Adipocyte (in vitro differentiated cells): ENCODE measurements at regions not wholly inside any gene's neighbourhood (a gene's known extent, or its start where the extent isn't known, plus 50 kb on each side); places are given as distances from the start of the nearest gene placed in this dataset.

Experiments
- DNase-seq: peaks from one replicate; pipeline ENCODE4 v3.0.0-alpha.2; 2015; ENCODE audit warnings: low read depth
- H3K27me3 ChIP-seq: replicated peaks from 2 replicates; pipeline ENCODE4 v1.7.0; 2013; ENCODE audit warnings: mild to moderate bottlenecking, low read length, moderate library complexity; ENCODE audit not compliant: control insufficient read depth, insufficient read depth
- H3K36me3 ChIP-seq: 2 replicates; pipeline ENCODE4 v1.7.0; 2013; ENCODE audit warnings: low read length, mild to moderate bottlenecking, moderate library complexity; ENCODE audit not compliant: control insufficient read depth, insufficient read depth, severe bottlenecking
- H3K4me1 ChIP-seq: 2 replicates; pipeline ENCODE4 v1.7.0; 2013; ENCODE audit warnings: mild to moderate bottlenecking, low read length, moderate library complexity; ENCODE audit not compliant: control insufficient read depth, insufficient read depth
- H3K4me3 ChIP-seq: 2 replicates; pipeline ENCODE4 v1.7.0; 2013; ENCODE audit warnings: mild to moderate bottlenecking, low read length, moderate library complexity
- H3K9ac ChIP-seq: 2 replicates; pipeline ENCODE4 v1.7.0; 2013; ENCODE audit warnings: mild to moderate bottlenecking, low read length, moderate library complexity
- H3K9me3 ChIP-seq: 2 replicates; pipeline ENCODE4 v1.7.0; 2013; ENCODE audit warnings: mild to moderate bottlenecking, low read length, moderate library complexity; ENCODE audit not compliant: control insufficient read depth

DNA sequence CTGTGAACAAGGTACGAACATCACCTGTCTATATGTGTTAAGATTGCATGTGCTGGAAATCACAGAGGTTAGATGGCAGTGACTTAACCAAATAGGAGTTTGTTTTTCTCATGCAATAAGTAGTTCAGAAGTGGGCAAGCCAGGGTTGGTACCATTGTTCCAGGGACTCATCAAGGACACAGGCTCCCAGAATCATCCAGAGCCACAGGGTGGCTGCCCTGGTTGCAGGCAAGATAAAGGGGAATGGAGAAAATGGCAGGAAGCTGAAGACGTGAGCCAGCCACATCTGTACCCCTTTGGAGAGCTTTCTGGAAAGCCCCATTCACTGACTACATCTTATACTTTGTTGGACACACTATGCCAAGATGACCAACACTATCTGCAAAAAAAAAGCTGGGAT lies 126.0 kb upstream of the IL12B start:
- H3K27me3 ChIP-seq = no peaks in the 10 kb centered on the region
- DNase-seq = no peak
- H3K36me3 ChIP-seq = no peaks in the 10 kb centered on the region
- peaks cover 14% of the 10 kb centered on the region for H3K4me1 ChIP-seq
- H3K9me3 ChIP-seq = no peaks in the 10 kb centered on the region
- no peak overlapping the region for H3K4me3 ChIP-seq
- H3K9ac ChIP-seq = no peak overlapping the region

DNA sequence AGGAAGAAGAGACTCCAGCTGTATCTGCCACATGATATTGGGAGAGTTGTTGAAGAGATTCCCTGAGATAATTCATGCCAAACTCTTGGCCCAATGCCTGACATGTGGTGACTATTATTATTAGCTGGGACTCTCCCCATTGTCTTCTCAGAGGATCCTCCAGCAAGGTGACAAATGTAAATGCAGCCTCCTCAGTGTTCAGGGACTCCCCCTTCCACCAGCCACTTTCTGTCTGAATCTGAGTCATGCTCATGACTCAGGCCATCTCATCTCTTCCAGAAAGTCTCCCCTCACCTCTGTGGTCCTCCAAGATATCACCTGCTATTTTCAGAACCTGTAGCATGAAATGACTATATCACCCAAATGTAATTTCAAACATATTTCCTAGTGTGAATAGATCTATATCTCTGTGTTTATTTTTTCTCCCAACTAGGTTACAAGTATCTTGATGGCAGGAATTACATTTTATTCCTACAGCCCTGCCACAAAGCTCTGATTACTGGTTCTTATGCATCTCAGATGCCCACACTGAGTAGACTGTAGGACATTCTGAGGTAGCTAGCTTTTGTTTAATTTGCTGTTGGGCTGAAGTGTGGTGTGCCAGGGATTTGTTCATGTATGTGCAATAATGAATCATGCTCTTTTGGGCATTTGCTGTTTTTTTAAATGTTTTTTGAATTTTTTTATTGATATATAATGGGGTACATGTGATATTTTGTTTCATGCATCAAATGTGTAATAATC lies 126.6 kb upstream of the IL12B start:
- Histone ChIP-seq H3K27me3 (no peaks in the 10 kb centered on the region), H3K4me1 (peaks cover 9% of the 10 kb centered on the region), H3K9me3 (no peaks in the 10 kb centered on the region), H3K4me3 (no peak overlapping the region), H3K9ac (no peak overlapping the region), H3K36me3 (no peaks in the 10 kb centered on the region)
- peak; percentile 53 for DNase-seq

DNA sequence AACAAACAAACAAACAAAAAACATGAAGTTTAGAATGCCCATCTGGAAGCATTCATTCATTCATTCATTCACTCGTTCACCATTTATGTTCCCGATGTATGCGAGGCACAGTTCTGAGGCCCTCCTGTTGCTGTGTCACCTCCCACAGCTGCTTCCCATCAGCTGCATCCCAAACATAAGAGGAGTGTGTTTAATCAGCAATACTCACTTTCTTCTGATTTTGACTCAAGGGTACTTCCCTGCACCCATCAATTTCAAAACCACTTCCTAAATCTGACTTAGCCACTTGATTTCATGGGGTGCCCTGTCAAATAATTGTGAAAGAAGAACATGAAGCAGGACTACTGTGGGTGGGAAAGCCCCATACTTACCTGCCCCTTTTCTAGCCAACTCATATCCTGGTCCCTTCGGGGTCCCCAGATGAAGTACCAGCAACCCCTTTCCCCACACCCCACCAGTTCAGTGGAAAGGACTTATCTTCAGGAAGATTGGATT lies 128.0 kb upstream of the IL12B start:
- Histone ChIP-seq H3K9me3 (no peaks in the 10 kb centered on the region), H3K4me3 (no peak overlapping the region)
- DNase-seq = no peak

DNA sequence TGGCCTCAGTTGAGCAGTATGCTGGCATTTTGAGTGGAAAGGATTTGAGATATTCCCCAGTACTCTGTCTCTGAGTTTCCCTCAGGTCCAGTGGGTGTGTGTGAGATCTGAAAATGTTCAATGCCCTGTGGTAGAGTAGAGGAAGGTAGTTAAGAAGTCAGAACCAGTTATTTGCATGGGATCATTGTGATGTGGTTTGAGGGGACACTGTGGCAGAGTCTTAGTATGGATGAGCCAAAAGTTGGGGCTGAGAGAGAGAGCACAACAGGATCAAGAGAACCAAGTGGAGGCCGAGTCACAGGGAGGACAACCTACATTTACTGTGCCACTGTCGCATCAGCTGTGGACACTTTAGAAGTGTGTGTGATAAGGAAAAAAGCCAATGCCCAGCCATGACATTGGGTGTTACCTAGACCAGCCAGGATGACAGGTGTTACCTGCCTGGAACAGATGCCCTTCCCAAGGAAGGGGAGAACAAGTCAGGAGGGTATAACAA lies 128.9 kb upstream of the IL12B start:
- Histone ChIP-seq H3K4me3 (no peak overlapping the region), H3K4me1 (peaks cover 25% of the 10 kb centered on the region), H3K27me3 (no peaks in the 10 kb centered on the region), H3K9me3 (no peaks in the 10 kb centered on the region), H3K36me3 (no peaks in the 10 kb centered on the region), H3K9ac (no peak overlapping the region)
- no peak for DNase-seq

More for the DNA sequence above, 128.0 kb upstream of the IL12B start:
- no peaks in the 10 kb centered on the region for H3K27me3 ChIP-seq
- no peaks in the 10 kb centered on the region for H3K36me3 ChIP-seq
- no peak overlapping the region for H3K9ac ChIP-seq
- peaks cover 16% of the 10 kb centered on the region for H3K4me1 ChIP-seq

DNA sequence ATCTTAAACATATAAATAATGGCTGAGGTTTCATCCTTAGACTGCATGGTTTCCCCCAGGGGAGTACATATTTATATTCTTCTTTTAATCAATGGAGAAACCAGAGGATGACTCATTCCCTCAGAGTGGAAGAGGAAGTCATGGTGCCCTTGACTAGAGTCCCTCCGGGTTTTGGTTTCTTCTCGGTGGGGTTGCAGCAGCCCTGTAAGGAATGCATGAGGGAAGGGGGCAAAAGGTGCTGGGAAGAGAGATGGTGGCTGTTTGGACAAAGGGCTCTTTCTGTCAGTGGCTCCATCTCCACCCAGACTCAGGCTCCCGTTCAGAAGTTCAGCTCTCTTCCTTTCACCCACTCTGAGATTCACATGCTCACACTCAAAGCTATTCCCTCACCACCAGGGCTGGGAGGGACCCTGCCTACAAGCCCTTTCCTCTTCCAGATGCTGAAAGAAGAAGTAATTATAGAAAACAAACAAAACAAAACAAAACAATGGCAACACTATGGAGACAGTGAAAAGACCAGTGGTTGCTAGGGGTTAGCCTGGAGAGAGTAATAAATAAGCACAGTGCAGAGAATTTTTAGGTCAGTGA lies 129.8 kb upstream of the IL12B start:
- H3K9me3 ChIP-seq = no peaks in the 10 kb centered on the region
- H3K4me3 ChIP-seq = no peak overlapping the region
- peaks cover 31% of the 10 kb centered on the region for H3K4me1 ChIP-seq
- DNase-seq = peak; percentile 51
- no peaks in the 10 kb centered on the region for H3K27me3 ChIP-seq
- no peaks in the 10 kb centered on the region for H3K36me3 ChIP-seq
- no peak overlapping the region for H3K9ac ChIP-seq

DNA sequence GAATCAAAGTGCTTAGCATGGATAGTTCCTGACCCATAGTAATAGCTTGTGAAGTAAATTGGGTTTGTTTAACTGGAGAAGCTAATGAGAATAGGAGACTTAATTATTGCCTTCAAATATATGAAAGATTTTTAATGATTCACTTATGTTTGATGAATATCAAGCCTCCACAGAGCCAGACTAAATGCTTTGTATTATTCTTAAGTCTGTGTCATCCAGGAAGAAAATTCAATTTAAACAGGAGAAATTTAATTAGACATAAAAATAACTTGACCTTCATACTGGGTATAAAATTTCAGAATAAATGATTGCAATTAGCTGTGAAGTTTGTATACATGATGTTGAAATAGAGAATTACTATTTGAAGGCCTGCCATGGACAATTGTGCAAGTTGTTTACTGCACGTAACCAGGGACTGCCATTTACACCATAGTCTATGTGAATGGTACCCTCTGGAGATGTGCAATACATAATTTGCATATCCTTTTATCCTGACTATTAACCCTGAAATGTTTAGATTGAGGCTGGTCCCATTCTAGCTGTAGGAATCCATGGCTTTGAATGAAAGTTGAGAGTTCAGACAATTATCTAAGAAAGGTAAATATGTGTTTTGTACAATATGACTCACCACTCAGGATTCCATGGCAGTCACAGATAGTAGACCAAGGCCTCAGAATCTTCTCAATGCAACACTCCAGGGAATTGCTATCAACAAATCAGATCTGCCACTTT lies 133.5 kb upstream of the IL12B start:
- peak; percentile 72 for DNase-seq
- Histone ChIP-seq H3K36me3 (no peaks in the 10 kb centered on the region), H3K4me1 (peaks cover 25% of the 10 kb centered on the region), H3K27me3 (no peaks in the 10 kb centered on the region), H3K9me3 (no peaks in the 10 kb centered on the region), H3K4me3 (no peak overlapping the region), H3K9ac (no peak overlapping the region)

DNA sequence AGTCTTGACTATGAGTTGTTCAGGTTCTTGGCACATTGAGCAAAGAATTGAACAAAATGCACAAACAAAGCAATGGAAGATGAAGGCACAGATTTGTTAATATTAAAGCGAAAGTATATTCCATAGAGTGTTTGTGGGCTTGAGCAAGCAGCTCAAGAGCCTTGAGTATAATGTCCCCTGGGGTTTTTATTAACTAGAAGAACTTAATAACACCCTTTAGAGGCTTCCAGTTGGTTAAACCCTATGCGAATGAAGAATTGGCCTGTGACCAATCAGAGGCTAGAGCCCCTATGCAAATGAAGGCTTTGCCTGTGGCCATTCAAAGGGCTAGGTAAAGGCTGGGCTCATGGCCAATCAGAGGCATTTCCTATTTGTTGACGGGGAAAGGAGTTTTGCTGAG lies 135.3 kb upstream of the IL12B start:
- no peak for DNase-seq
- Histone ChIP-seq H3K9me3 (no peaks in the 10 kb centered on the region), H3K4me3 (no peak overlapping the region), H3K9ac (no peak overlapping the region), H3K27me3 (no peaks in the 10 kb centered on the region), H3K36me3 (no peaks in the 10 kb centered on the region), H3K4me1 (peaks cover 25% of the 10 kb centered on the region)

DNA sequence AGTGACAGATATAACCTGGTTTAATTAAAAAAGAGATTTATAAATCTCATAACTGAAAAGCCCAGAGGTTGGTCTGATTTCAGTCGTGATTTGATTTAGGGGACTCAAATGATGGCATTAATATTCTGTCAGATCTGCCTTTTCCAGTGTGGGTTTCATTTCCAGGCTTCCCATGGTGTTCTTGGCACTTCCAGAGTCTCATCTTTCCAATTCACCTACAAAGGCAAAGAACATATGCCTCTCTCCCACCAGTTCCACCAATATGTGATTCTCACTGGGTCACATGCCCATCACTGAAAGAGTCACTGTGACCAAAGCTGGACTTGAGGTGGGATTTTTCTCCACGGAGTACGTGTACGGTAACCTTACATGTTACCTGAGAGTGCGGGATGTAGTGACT lies 137.4 kb upstream of the IL12B start:
- Histone ChIP-seq H3K4me1 (peaks cover 24% of the 10 kb centered on the region), H3K9me3 (no peaks in the 10 kb centered on the region), H3K9ac (no peak overlapping the region), H3K4me3 (no peak overlapping the region), H3K36me3 (no peaks in the 10 kb centered on the region), H3K27me3 (no peaks in the 10 kb centered on the region)
- no peak for DNase-seq

DNA sequence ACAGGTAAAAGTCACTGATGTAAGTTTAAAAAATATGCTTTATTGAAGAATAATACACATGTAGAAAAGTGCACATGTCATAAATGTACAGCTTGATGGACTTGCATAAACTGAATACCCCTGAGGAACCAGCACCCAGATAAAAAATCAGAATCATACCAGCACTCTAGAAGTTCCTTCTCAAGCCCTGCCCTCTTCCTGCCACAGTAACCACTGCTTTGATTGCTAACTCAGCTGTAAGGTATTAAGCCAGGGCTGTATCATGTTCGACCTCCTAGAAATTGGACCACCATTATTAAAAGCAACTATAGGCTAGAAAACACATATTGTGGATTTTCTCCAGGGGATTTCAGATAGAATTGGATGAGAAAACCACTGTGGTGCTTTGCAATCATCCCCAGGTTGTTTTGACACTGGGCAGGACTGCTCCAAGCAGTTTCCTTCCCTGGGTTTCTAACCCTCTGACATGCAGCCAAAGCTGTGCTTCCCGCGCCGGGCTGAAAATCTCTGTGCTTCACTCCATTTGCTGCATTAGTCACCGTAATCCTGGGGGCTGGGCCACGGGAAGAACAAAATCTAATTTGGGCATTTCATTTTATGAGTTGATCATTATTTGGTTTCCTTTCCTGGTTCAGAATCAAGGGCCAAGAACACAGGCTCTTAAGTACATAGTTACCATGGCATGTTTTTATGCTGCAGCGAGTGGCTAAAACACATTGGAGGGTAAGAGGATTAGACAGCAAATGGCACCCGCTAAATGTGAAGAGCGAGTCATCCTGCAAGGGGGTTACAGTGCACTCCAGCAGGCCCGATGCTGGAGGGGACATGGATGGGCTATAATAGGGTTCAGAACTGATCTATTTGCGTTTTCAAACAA lies 139.4 kb upstream of the IL12B start:
- no peaks in the 10 kb centered on the region for H3K27me3 ChIP-seq
- H3K36me3 ChIP-seq = no peaks in the 10 kb centered on the region
- no peak overlapping the region for H3K9ac ChIP-seq
- peaks cover 6% of the 10 kb centered on the region for H3K9me3 ChIP-seq
- no peak overlapping the region for H3K4me3 ChIP-seq
- no peak for DNase-seq
- peaks cover 5% of the 10 kb centered on the region for H3K4me1 ChIP-seq

DNA sequence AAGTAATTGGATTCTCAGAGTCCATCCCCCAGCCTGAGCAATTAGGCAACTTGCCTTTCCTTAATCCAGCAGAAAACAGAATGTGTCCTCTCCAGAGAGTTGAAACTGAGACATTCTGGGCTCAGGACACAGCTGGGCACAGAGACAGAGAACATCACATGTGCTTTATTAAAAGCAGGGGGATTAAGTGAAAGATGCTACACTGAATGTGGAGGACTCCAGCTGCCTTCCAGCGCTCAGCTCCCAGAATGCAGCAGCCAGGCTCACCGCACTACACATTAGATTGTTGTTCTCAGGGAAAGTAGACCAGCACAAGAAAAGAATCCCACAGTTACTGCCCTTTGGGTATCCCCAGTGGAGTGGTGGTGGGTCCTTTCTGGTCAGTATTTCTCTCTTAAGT lies 141.6 kb upstream of the IL12B start:
- H3K4me1 ChIP-seq = peaks cover 5% of the 10 kb centered on the region
- H3K9ac ChIP-seq = peak overlapping the region; percentile 67
- peaks cover 22% of the 10 kb centered on the region for H3K9me3 ChIP-seq
- H3K36me3 ChIP-seq = no peaks in the 10 kb centered on the region
- no peak for DNase-seq
- no peaks in the 10 kb centered on the region for H3K27me3 ChIP-seq
- H3K4me3 ChIP-seq = peak overlapping the region; percentile 55
